ENCODE measurements at regions not wholly inside any gene's neighbourhood (a gene's known extent, or its start where the extent isn't known, plus 50 kb on each side); places are given as distances from the start of the nearest gene placed in this dataset.

GRCh38 chr1:5683446-5683845 is 308.8 kb downstream of the NPHP4 start:
- Histone ChIP-seq H3K4me3 (ENCODE audit: control extremely low read depth in 1 of 5, extremely low read depth in 1 of 5, insufficient read depth in 1 of 5, low read depth in 2 of 5, low read length in 4 of 5) (no peak overlapping the region), H3K4me1 (ENCODE audit: control insufficient read depth in 2 of 2, insufficient read depth in 2 of 2, low read length in 2 of 2) (no peaks in the 10 kb centered on the region), H3K79me2 (ENCODE audit: control insufficient read depth, insufficient read depth, low read length) (no peaks in the 10 kb centered on the region), H3K9ac (ENCODE audit: low read length) (no peak overlapping the region), H3K27ac (ENCODE audit: low read length in 2 of 2) (no peak overlapping the region), H3K9me3 (ENCODE audit: control extremely low read depth in 1 of 3, control insufficient read depth in 2 of 3, insufficient read depth in 1 of 3, low read length in 2 of 3) (no peaks in the 10 kb centered on the region), H4K20me1 (ENCODE audit: control insufficient read depth, insufficient read depth, low read length, poor library complexity, severe bottlenecking) (no peaks in the 10 kb centered on the region), H3K36me3 (replicated peaks in 1 of 2; ENCODE audit: control extremely low read depth in 1 of 2, control insufficient read depth in 1 of 2, extremely low read depth in 1 of 2, insufficient read depth in 2 of 2, low read length in 1 of 2) (no peaks in the 10 kb centered on the region), H3K4me2 (replicated peaks; ENCODE audit: low read depth, low read length, poor library complexity, severe bottlenecking) (no peak overlapping the region), H3K27me3 (replicated peaks in 1 of 4; ENCODE audit: control extremely low read depth in 1 of 4, control insufficient read depth in 3 of 4, insufficient read depth in 4 of 4, low read length in 3 of 4) (no peaks in the 10 kb centered on the region), H2AFZ (ENCODE audit: insufficient read depth, low read depth, low read length, poor library complexity, severe bottlenecking) (no peak overlapping the region)
- 29% methylated on average over 2 of the region's 2 CpGs for WGBS (ENCODE audit: insufficient coverage)
- TF ChIP-seq EZH2 (IDR thresholded peaks at IDR 0.05; ENCODE audit: borderline replicate concordance, insufficient read depth, low read depth, low read length, poor library complexity, severe bottlenecking) (no peak), CTCF (IDR thresholded peaks at IDR 0.05) (no peak)
- peaks cover 9% of the 10 kb centered on the region for H3K27me3 Mint-ChIP-seq
- H3K4me1 Mint-ChIP-seq, result no peaks in the 10 kb centered on the region
- ChIA-PET CTCF (no interaction called here), POLR2A (no interaction called here)
- no peaks in the 10 kb centered on the region for H3K9me3 Mint-ChIP-seq (ENCODE audit: insufficient read depth)
- ATAC-seq (ENCODE audit: low read depth) (no peak), DNase-seq (no peak)
- intact Hi-C loops (cut with micrococcal nuclease), result no loop called here
- H3K4me3 Mint-ChIP-seq, result no peak overlapping the region
- H3K27ac Mint-ChIP-seq, result no peak overlapping the region

- Mint-ChIP-seq H3K9me3 (ENCODE audit: insufficient read depth) (no peaks in the 10 kb centered on the region), H3K4me1 (no peaks in the 10 kb centered on the region), H3K27me3 (peaks cover 13% of the 10 kb centered on the region), H3K4me3 (no peak overlapping the region), H3K27ac (no peak overlapping the region)
- H3K9ac ChIP-seq (ENCODE audit: low read length), result no peak overlapping the region
- H3K36me3 ChIP-seq (replicated peaks in 1 of 2; ENCODE audit: control extremely low read depth in 1 of 2, control insufficient read depth in 1 of 2, extremely low read depth in 1 of 2, insufficient read depth in 2 of 2, low read length in 1 of 2), result no peaks in the 10 kb centered on the region
- no peak overlapping the region for H2AFZ ChIP-seq (ENCODE audit: insufficient read depth, low read depth, low read length, poor library complexity, severe bottlenecking)
- TF ChIP-seq EZH2 (IDR thresholded peaks at IDR 0.05; ENCODE audit: borderline replicate concordance, insufficient read depth, low read depth, low read length, poor library complexity, severe bottlenecking), result no peak
- no peak for TF ChIP-seq CTCF (IDR thresholded peaks at IDR 0.05)
- no peak for DNase-seq
- ChIA-PET POLR2A (no interaction called here), CTCF (no interaction called here)
- H3K4me3 ChIP-seq (ENCODE audit: control extremely low read depth in 1 of 5, extremely low read depth in 1 of 5, insufficient read depth in 1 of 5, low read depth in 2 of 5, low read length in 4 of 5), result no peak overlapping the region
- intact Hi-C loops (cut with micrococcal nuclease), result no loop called here
- H3K9me3 ChIP-seq (ENCODE audit: control extremely low read depth in 1 of 3, control insufficient read depth in 2 of 3, insufficient read depth in 1 of 3, low read length in 2 of 3), result no peaks in the 10 kb centered on the region
- no peaks in the 10 kb centered on the region for H3K4me1 ChIP-seq (ENCODE audit: control insufficient read depth in 2 of 2, insufficient read depth in 2 of 2, low read length in 2 of 2)
- WGBS (ENCODE audit: insufficient coverage), result 85% methylated on average over 14 of the region's 16 CpGs
- no peak overlapping the region for H3K4me2 ChIP-seq (replicated peaks; ENCODE audit: low read depth, low read length, poor library complexity, severe bottlenecking)
- no peaks in the 10 kb centered on the region for H4K20me1 ChIP-seq (ENCODE audit: control insufficient read depth, insufficient read depth, low read length, poor library complexity, severe bottlenecking)
- no peak overlapping the region for H3K27ac ChIP-seq (ENCODE audit: low read length in 2 of 2)
- H3K27me3 ChIP-seq (replicated peaks in 1 of 4; ENCODE audit: control extremely low read depth in 1 of 4, control insufficient read depth in 3 of 4, insufficient read depth in 4 of 4, low read length in 3 of 4), result no peaks in the 10 kb centered on the region
- ATAC-seq (ENCODE audit: low read depth), result no peak
- H3K79me2 ChIP-seq (ENCODE audit: control insufficient read depth, insufficient read depth, low read length), result no peaks in the 10 kb centered on the region
Observed at GRCh38 chr1:5682626-5683225, 309.5 kb downstream of the NPHP4 start.
